ENCODE measurements at regions not wholly inside any gene's neighbourhood (a gene's known extent, or its start where the extent isn't known, plus 50 kb on each side); places are given as distances from the start of the nearest gene placed in this dataset.

GRCh38 chr2:81981585-81981984 lies 1677.0 kb upstream of the LRRTM1 start:
- DNase-seq = no peak
- Histone ChIP-seq H3K4me1 (ENCODE audit: control insufficient read depth in 5 of 5, insufficient read depth in 5 of 5, low read length in 5 of 5) (no peaks in the 10 kb centered on the region), H3K36me3 (ENCODE audit: control insufficient read depth in 4 of 4, insufficient read depth in 4 of 4, low read length in 4 of 4) (no peaks in the 10 kb centered on the region), H3K4me3 (no peak overlapping the region), H3K9ac (ENCODE audit: insufficient read depth in 1 of 2, low read length in 2 of 2) (no peak overlapping the region), H3K27ac (ENCODE audit: low read depth in 1 of 2, low read length in 1 of 2) (no peak overlapping the region), H3K9me3 (ENCODE audit: control insufficient read depth in 4 of 4, insufficient read depth in 3 of 4, low read length in 3 of 4) (no peaks in the 10 kb centered on the region), H3K27me3 (ENCODE audit: control insufficient read depth in 3 of 3, insufficient read depth in 3 of 3, low read length in 2 of 3) (no peaks in the 10 kb centered on the region)
- 69 to 70% methylated on average over 3 of the region's 3 CpGs for WGBS, 2 donors
- TF ChIP-seq CTCF (IDR thresholded peaks at IDR 0.05; ENCODE audit: control extremely low read depth, extremely low read depth) = no peak
- ATAC-seq (ENCODE audit: insufficient read depth, low FRiP score) = no peak

- no peak for DNase-seq
Measured at GRCh38 chr2:81979086-81979485, 1674.5 kb upstream of the LRRTM1 start.

GRCh38 chr2:81976998-81977397 lies 1672.4 kb upstream of the LRRTM1 start:
- H3K4me1 ChIP-seq (ENCODE audit: control insufficient read depth in 5 of 5, insufficient read depth in 5 of 5, low read length in 5 of 5) = no peaks in the 10 kb centered on the region
- 59 to 81% methylated on average over 1 of the region's 1 CpG for WGBS, 2 donors
- no peaks in the 10 kb centered on the region for H3K36me3 ChIP-seq (ENCODE audit: control insufficient read depth in 4 of 4, insufficient read depth in 4 of 4, low read length in 4 of 4)
- ATAC-seq (ENCODE audit: insufficient read depth, low FRiP score) (no peak), DNase-seq (no peak)
- H3K27ac ChIP-seq (ENCODE audit: low read depth in 1 of 2, low read length in 1 of 2) = no peak overlapping the region
- no peak for TF ChIP-seq CTCF (IDR thresholded peaks at IDR 0.05; ENCODE audit: control extremely low read depth, extremely low read depth)
- no peaks in the 10 kb centered on the region for H3K27me3 ChIP-seq (ENCODE audit: control insufficient read depth in 3 of 3, insufficient read depth in 3 of 3, low read length in 2 of 3)
- H3K9ac ChIP-seq (ENCODE audit: insufficient read depth in 1 of 2, low read length in 2 of 2) = no peak overlapping the region
- no peaks in the 10 kb centered on the region for H3K9me3 ChIP-seq (ENCODE audit: control insufficient read depth in 4 of 4, insufficient read depth in 3 of 4, low read length in 3 of 4)
- no peak overlapping the region for H3K4me3 ChIP-seq

More at GRCh38 chr2:81979086-81979485, 1674.5 kb upstream of the LRRTM1 start:
- ATAC-seq (ENCODE audit: insufficient read depth, low FRiP score) = no peak
- H3K9me3 ChIP-seq (ENCODE audit: control insufficient read depth in 4 of 4, insufficient read depth in 3 of 4, low read length in 3 of 4) = no peaks in the 10 kb centered on the region
- no peak overlapping the region for H3K27ac ChIP-seq (ENCODE audit: low read depth in 1 of 2, low read length in 1 of 2)
- H3K4me3 ChIP-seq = no peak overlapping the region
- no peak overlapping the region for H3K9ac ChIP-seq (ENCODE audit: insufficient read depth in 1 of 2, low read length in 2 of 2)
- H3K4me1 ChIP-seq (ENCODE audit: control insufficient read depth in 5 of 5, insufficient read depth in 5 of 5, low read length in 5 of 5) = no peaks in the 10 kb centered on the region
- no peak for TF ChIP-seq CTCF (IDR thresholded peaks at IDR 0.05; ENCODE audit: control extremely low read depth, extremely low read depth)
- no peaks in the 10 kb centered on the region for H3K36me3 ChIP-seq (ENCODE audit: control insufficient read depth in 4 of 4, insufficient read depth in 4 of 4, low read length in 4 of 4)
- WGBS, 2 donors = 80 to 81% methylated on average over 3 of the region's 3 CpGs
- H3K27me3 ChIP-seq (ENCODE audit: control insufficient read depth in 3 of 3, insufficient read depth in 3 of 3, low read length in 2 of 3) = no peaks in the 10 kb centered on the region

GRCh38 chr2:81974216-81974615 lies 1669.7 kb upstream of the LRRTM1 start:
- no peaks in the 10 kb centered on the region for H3K27me3 ChIP-seq (ENCODE audit: control insufficient read depth in 3 of 3, insufficient read depth in 3 of 3, low read length in 2 of 3)
- H3K4me1 ChIP-seq (ENCODE audit: control insufficient read depth in 5 of 5, insufficient read depth in 5 of 5, low read length in 5 of 5) = no peaks in the 10 kb centered on the region
- TF ChIP-seq CTCF (IDR thresholded peaks at IDR 0.05; ENCODE audit: control extremely low read depth, extremely low read depth) = no peak
- H3K9ac ChIP-seq (ENCODE audit: insufficient read depth in 1 of 2, low read length in 2 of 2) = no peak overlapping the region
- H3K9me3 ChIP-seq (ENCODE audit: control insufficient read depth in 4 of 4, insufficient read depth in 3 of 4, low read length in 3 of 4) = no peaks in the 10 kb centered on the region
- ATAC-seq (ENCODE audit: insufficient read depth, low FRiP score) = no peak
- H3K27ac ChIP-seq (ENCODE audit: low read depth in 1 of 2, low read length in 1 of 2) = no peak overlapping the region
- no peak for DNase-seq
- 47 to 53% methylated on average over 1 of the region's 1 CpG for WGBS, 2 donors
- H3K4me3 ChIP-seq = no peak overlapping the region
- H3K36me3 ChIP-seq (ENCODE audit: control insufficient read depth in 4 of 4, insufficient read depth in 4 of 4, low read length in 4 of 4) = no peaks in the 10 kb centered on the region
